K562 (cell line): ENCODE measurements at regions not wholly inside any gene's neighbourhood (a gene's known extent, or its start where the extent isn't known, plus 50 kb on each side); places are given as distances from the start of the nearest gene placed in this dataset.

ENCODE experiments used
- ATAC-seq: fragments of 200-7000 bp; cut with Tn5 transposase; 3 replicates; pipeline ENCODE4 v1.9.1; 2020; ENCODE audit warnings: moderate library complexity
- BruUV-seq: library from RNA; stranded (reverse); fragments of 400-500 nt; replicated peaks from 2 replicates; lab custom pipeline; 2021; lab: Mats Ljungman, UMichigan
- CTCF ChIA-PET: fragments of 300-600 bp; formaldehyde crosslinking; extraction: SDS; loops from one replicate; lab custom pipeline; 2021; ENCODE audit warnings: low intra/inter-chr PET ratio; lab: Yijun Ruan, JAX
- POLR2A ChIA-PET: fragments of 300-600, 350-650 bp; sonication (Branson Sonifier 250); formaldehyde crosslinking; extraction: SDS; loops from one replicate; lab custom pipeline; 2021; ENCODE audit warnings: antibody characterized with exemption, inconsistent platforms; lab: Yijun Ruan, JAX
- DNase-seq, 4 experiments: peaks; one replicate each; pipeline versions ENCODE4 v3.0.0 to v3.0.0-alpha.2; 2011 to 2018; ENCODE audit warnings: low spot score in 3 of 4, mixed read lengths in 3 of 4; ENCODE audit errors: extremely low read depth in 1 of 4
- FAIRE-seq: peaks from 2 replicates; lab custom pipeline; 2011; peaks lifted over from hg19 to GRCh38; lab: Jason Lieb, UNC
- H2AFZ ChIP-seq: 2 replicates; pipeline ENCODE4 v1.6.0; 2011; ENCODE audit warnings: low read depth, low read length, control low read depth, inconsistent platforms
- H3K27ac ChIP-seq: fragments of 200-600 bp; 3 replicates; pipeline ENCODE4 v1.8.0; 2011; ENCODE audit warnings: low read depth, mild to moderate bottlenecking, control low read depth, inconsistent platforms, low read length, moderate library complexity, mixed read lengths; ENCODE audit errors: extremely low read depth
- H3K27me3 ChIP-seq, 2 experiments: fragments of 300-600 bp in 1 of 2; 2 replicates in 1 of 2; 3 replicates in 1 of 2; pipeline versions ENCODE4 v1.6.0 to v1.8.0; 2011; ENCODE audit warnings: inconsistent platforms in 2 of 2, low read length in 2 of 2, mild to moderate bottlenecking in 1 of 2, mixed read lengths in 1 of 2, moderate library complexity in 1 of 2; ENCODE audit not compliant: control insufficient read depth in 2 of 2, insufficient read depth in 2 of 2
- H3K36me3 ChIP-seq: fragments of 300-600 bp; 3 replicates; pipeline ENCODE4 v1.8.0; 2011; ENCODE audit warnings: mild to moderate bottlenecking, low read length, inconsistent platforms; ENCODE audit not compliant: control insufficient read depth, insufficient read depth
- H3K4me1 ChIP-seq, 2 experiments: fragments of 200-600 bp in 1 of 2; replicated peaks in 1 of 2; 2 replicates in 1 of 2; 3 replicates in 1 of 2; pipeline versions ENCODE4 v1.5.1 to v1.8.0; 2011; ENCODE audit warnings: inconsistent platforms in 2 of 2, low read length in 2 of 2, mild to moderate bottlenecking in 1 of 2, mixed read lengths in 1 of 2, moderate library complexity in 1 of 2; ENCODE audit not compliant: control insufficient read depth in 2 of 2, insufficient read depth in 2 of 2
- H3K4me2 ChIP-seq: 2 replicates; pipeline ENCODE4 v1.6.1; 2011; ENCODE audit warnings: low read length, control low read depth, inconsistent platforms, mixed read lengths; ENCODE audit not compliant: insufficient read depth
- H3K4me3 ChIP-seq: fragments of 200-600 bp; sonication (generic), shearing (Covaris generic); 2 replicates; pipeline ENCODE4 v1.5.1; 2016; ENCODE audit warnings: control low read depth, inconsistent platforms
- H3K79me2 ChIP-seq: fragments of 200-600 bp; 3 replicates; pipeline ENCODE4 v1.8.0; 2011; ENCODE audit warnings: low read length, inconsistent platforms; ENCODE audit not compliant: control insufficient read depth, insufficient read depth
- H3K9ac ChIP-seq, 2 experiments: 2 replicates each; pipeline versions ENCODE4 v1.6.0 to v1.6.1; 2011; ENCODE audit warnings: low read depth in 2 of 2, low read length in 2 of 2, control low read depth in 1 of 2, inconsistent platforms in 1 of 2, mild to moderate bottlenecking in 1 of 2, mixed read lengths in 1 of 2; ENCODE audit not compliant: insufficient read depth in 1 of 2
- H3K9me1 ChIP-seq: one replicate; pipeline ENCODE4 v1.6.0; 2011; ENCODE audit warnings: inconsistent platforms, mild to moderate bottlenecking, low read length, moderate library complexity; ENCODE audit not compliant: control insufficient read depth, insufficient read depth
- H3K9me3 ChIP-seq: replicated peaks from 2 replicates; pipeline ENCODE4 v1.5.1; 2011; ENCODE audit warnings: low read depth, low read length, inconsistent platforms; ENCODE audit not compliant: control insufficient read depth, insufficient read depth
- H4K20me1 ChIP-seq: replicated peaks from 2 replicates; pipeline ENCODE4 v1.6.1; 2011; ENCODE audit warnings: low read length, inconsistent platforms, mixed read lengths; ENCODE audit not compliant: control insufficient read depth, insufficient read depth
- BACH1 ChIP-seq: fragments of 200-800 bp; sonication (Bioruptor generic); IDR thresholded peaks from 2 replicates; pipeline ENCODE4 v1.6.1; 2016; ENCODE audit warnings: missing genetic modification characterization, missing compliant biosample characterization
- KAT8 ChIP-seq: fragments of 450-650 bp; IDR thresholded peaks from 2 replicates; pipeline ENCODE4 v1.6.1; 2016; ENCODE audit warnings: low read depth, mild to moderate bottlenecking
- LARP7 ChIP-seq: fragments of 450-650 bp; IDR thresholded peaks from 2 replicates; pipeline ENCODE4 v1.6.1; 2016
- REST ChIP-seq, 2 experiments: fragments of 450-650 bp; formaldehyde crosslinking in 1 of 2; IDR thresholded peaks; 2 replicates each; pipeline versions ENCODE4 v1.4.0 to v1.6.1; 2014 to 2020; ENCODE audit warnings: mild to moderate bottlenecking in 2 of 2, borderline replicate concordance in 1 of 2, low read depth in 1 of 2
- SP2 ChIP-seq: IDR thresholded peaks from 2 replicates; pipeline ENCODE4 v1.6.1; 2011; ENCODE audit warnings: mild to moderate bottlenecking, low read depth, low read length, moderate library complexity; ENCODE audit not compliant: poor library complexity, severe bottlenecking; ENCODE audit errors: extremely low read depth
- VEZF1 ChIP-seq: fragments of 200-800 bp; sonication (Bioruptor generic); IDR thresholded peaks from 2 replicates; pipeline ENCODE4 v1.6.1; 2017; ENCODE audit warnings: missing genetic modification characterization, missing compliant biosample characterization
- ZBTB49 ChIP-seq: sonication (generic); formaldehyde crosslinking; IDR thresholded peaks from 2 replicates; pipeline ENCODE4 v1.8.0; 2022; ENCODE audit warnings: missing genetic modification reagents, mild to moderate bottlenecking, borderline replicate concordance
- WGBS: fragments of 100-300 bp; shearing (Covaris generic); methylation state at CpG from one replicate; pipeline ENCODE4 v1.1.6; 2016; ENCODE audit warnings: low coverage, mixed read lengths; ENCODE audit not compliant: insufficient coverage; ENCODE audit errors: missing lambda C conversion rate; 5-methylcytosine and 5-hydroxymethylcytosine counted together
- in situ Hi-C: fragments of 300-500 bp; cut with MboI; formaldehyde crosslinking; loops from 4 replicates; pipeline ENCODE4 v1.15.0; 2018; ENCODE audit warnings: inconsistent platforms, mixed read lengths
- intact Hi-C: fragments of 100-400 bp; cut with micrococcal nuclease; formaldehyde crosslinking; loops from 2 replicates; pipeline ENCODE4 v1.14.2; 2022

- intact Hi-C loops (no loop called here), in situ Hi-C loops (no loop called here)
- Histone ChIP-seq H3K27me3 (no peaks in the 10 kb centered on the region), H3K9ac (no peak overlapping the region), H3K4me3 (no peak overlapping the region), H2AFZ (no peak overlapping the region), H3K4me1 (no peaks in the 10 kb centered on the region; a peak in 1 of 5 replicates), H3K27ac (no peak overlapping the region), H3K9me1 (no peaks in the 10 kb centered on the region), H3K9me3 (no peaks in the 10 kb centered on the region)
- BruUV-seq: no TSS peak
- no peak for DNase-seq
- POLR2A ChIA-PET: no interaction called here
- ATAC-seq: no peak
- no peak for FAIRE-seq
- no peak for TF ChIP-seq KAT8
- no peak for TF ChIP-seq BACH1 (tag)
- TF ChIP-seq SP2: no peak
- no peak for TF ChIP-seq ZBTB49 (CRISPR knock-in tag)
- no peak for TF ChIP-seq REST (IDR thresholded peaks at IDR 0.05; ENCODE audit: borderline replicate concordance)
- no peak for TF ChIP-seq REST (CRISPR knock-in tag; IDR thresholded peaks at IDR 0.05; ENCODE audit: low read depth)
- TF ChIP-seq LARP7: no peak
- no peak for TF ChIP-seq VEZF1 (CRISPR knock-in tag)
- TF ChIP-seq, all 486 proteins: peak for 0
- H3K4me2 ChIP-seq: no peak overlapping the region
- WGBS: 5% methylated on average over 2 of the region's 2 CpGs
- no peaks in the 10 kb centered on the region for H3K36me3 ChIP-seq
- CTCF ChIA-PET: no interaction called here
- no peaks in the 10 kb centered on the region for H4K20me1 ChIP-seq
- H3K79me2 ChIP-seq: no peaks in the 10 kb centered on the region
Measured at GRCh38 chr6:56399250-56399671, 151.9 kb upstream of the COL21A1 start.
